ENCODE measurements at regions not wholly inside any gene's neighbourhood (a gene's known extent, or its start where the extent isn't known, plus 50 kb on each side); places are given as distances from the start of the nearest gene placed in this dataset.

- H3K27ac ChIP-seq = no peak overlapping the region
- H2AFZ ChIP-seq = no peak overlapping the region
- H3K4me3 ChIP-seq (ENCODE audit: low read depth, low read length) = no peak overlapping the region
- TF ChIP-seq CTCF (IDR thresholded peaks at IDR 0.05) = no peak
- no peak overlapping the region for H3K4me2 ChIP-seq (ENCODE audit: low read length)
- no peaks in the 10 kb centered on the region for H3K36me3 ChIP-seq (ENCODE audit: control insufficient read depth, insufficient read depth, low read length)
- H3K79me2 ChIP-seq = no peaks in the 10 kb centered on the region
- H3K4me1 ChIP-seq = no peaks in the 10 kb centered on the region
- no peaks in the 10 kb centered on the region for H3K9me3 ChIP-seq (ENCODE audit: control insufficient read depth, low read length)
- no peak overlapping the region for H3K9ac ChIP-seq
- H3K27me3 ChIP-seq (ENCODE audit: control insufficient read depth, insufficient read depth, low read length) = no peaks in the 10 kb centered on the region
Measured at GRCh38 chr9:87086221-87086818, 139.0 kb upstream of the GAS1 start.

- Histone ChIP-seq H3K9me3 (ENCODE audit: control insufficient read depth, low read length) (no peaks in the 10 kb centered on the region), H3K36me3 (ENCODE audit: control insufficient read depth, insufficient read depth, low read length) (no peaks in the 10 kb centered on the region), H3K27ac (no peak overlapping the region)
Measured at GRCh38 chr9:87087197-87087596, 139.9 kb upstream of the GAS1 start.

GRCh38 chr9:87088192-87088591, 140.9 kb upstream of the GAS1 start:
- Histone ChIP-seq H2AFZ (no peak overlapping the region), H3K27ac (no peak overlapping the region)
- TF ChIP-seq CTCF (IDR thresholded peaks at IDR 0.05) = no peak

More at GRCh38 chr9:87087197-87087596, 139.9 kb upstream of the GAS1 start:
- Histone ChIP-seq H3K9ac (no peak overlapping the region), H2AFZ (no peak overlapping the region), H3K4me1 (no peaks in the 10 kb centered on the region), H3K4me3 (ENCODE audit: low read depth, low read length) (no peak overlapping the region), H3K27me3 (ENCODE audit: control insufficient read depth, insufficient read depth, low read length) (no peaks in the 10 kb centered on the region), H3K79me2 (no peaks in the 10 kb centered on the region), H3K4me2 (ENCODE audit: low read length) (no peak overlapping the region)
- no peak for TF ChIP-seq CTCF (IDR thresholded peaks at IDR 0.05)

GRCh38 chr9:87088621-87089365, 141.5 kb upstream of the GAS1 start:
- Histone ChIP-seq H3K79me2 (no peaks in the 10 kb centered on the region), H2AFZ (no peak overlapping the region), H3K9ac (no peak overlapping the region), H3K9me3 (ENCODE audit: control insufficient read depth, low read length) (no peaks in the 10 kb centered on the region), H3K4me1 (no peaks in the 10 kb centered on the region), H3K27me3 (ENCODE audit: control insufficient read depth, insufficient read depth, low read length) (no peaks in the 10 kb centered on the region), H3K36me3 (ENCODE audit: control insufficient read depth, insufficient read depth, low read length) (no peaks in the 10 kb centered on the region), H3K4me2 (ENCODE audit: low read length) (no peak overlapping the region), H3K4me3 (ENCODE audit: low read depth, low read length) (no peak overlapping the region), H3K27ac (no peak overlapping the region)
- no peak for TF ChIP-seq CTCF (IDR thresholded peaks at IDR 0.05)

More at GRCh38 chr9:87088192-87088591, 140.9 kb upstream of the GAS1 start:
- no peaks in the 10 kb centered on the region for H3K4me1 ChIP-seq
- no peaks in the 10 kb centered on the region for H3K27me3 ChIP-seq (ENCODE audit: control insufficient read depth, insufficient read depth, low read length)
- no peak overlapping the region for H3K4me2 ChIP-seq (ENCODE audit: low read length)
- H3K79me2 ChIP-seq = no peaks in the 10 kb centered on the region
- no peaks in the 10 kb centered on the region for H3K9me3 ChIP-seq (ENCODE audit: control insufficient read depth, low read length)
- no peak overlapping the region for H3K9ac ChIP-seq
- no peaks in the 10 kb centered on the region for H3K36me3 ChIP-seq (ENCODE audit: control insufficient read depth, insufficient read depth, low read length)
- H3K4me3 ChIP-seq (ENCODE audit: low read depth, low read length) = no peak overlapping the region
